ENCODE measurements at regions not wholly inside any gene's neighbourhood (a gene's known extent, or its start where the extent isn't known, plus 50 kb on each side); places are given as distances from the start of the nearest gene placed in this dataset.

DNA sequence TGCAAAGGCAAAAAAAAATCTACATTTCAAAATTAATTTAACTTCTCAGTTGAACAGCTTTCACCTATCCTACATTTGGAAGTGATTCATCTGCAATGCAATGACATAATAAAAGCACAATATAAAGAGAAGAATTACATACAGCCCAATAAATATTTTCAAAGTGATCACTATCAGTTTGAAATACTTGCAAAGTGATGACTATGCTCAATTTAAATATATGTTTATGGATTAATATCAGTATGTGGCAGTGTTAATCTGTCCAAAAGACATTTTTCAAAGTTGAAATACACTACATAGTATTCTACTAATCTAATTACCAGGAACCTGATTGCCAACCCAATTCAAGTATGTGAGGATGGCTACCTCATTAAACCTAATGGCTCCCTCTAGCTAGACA is 460.7 kb upstream of the ATXN7L3B start:
- TF ChIP-seq, protein P1, sequence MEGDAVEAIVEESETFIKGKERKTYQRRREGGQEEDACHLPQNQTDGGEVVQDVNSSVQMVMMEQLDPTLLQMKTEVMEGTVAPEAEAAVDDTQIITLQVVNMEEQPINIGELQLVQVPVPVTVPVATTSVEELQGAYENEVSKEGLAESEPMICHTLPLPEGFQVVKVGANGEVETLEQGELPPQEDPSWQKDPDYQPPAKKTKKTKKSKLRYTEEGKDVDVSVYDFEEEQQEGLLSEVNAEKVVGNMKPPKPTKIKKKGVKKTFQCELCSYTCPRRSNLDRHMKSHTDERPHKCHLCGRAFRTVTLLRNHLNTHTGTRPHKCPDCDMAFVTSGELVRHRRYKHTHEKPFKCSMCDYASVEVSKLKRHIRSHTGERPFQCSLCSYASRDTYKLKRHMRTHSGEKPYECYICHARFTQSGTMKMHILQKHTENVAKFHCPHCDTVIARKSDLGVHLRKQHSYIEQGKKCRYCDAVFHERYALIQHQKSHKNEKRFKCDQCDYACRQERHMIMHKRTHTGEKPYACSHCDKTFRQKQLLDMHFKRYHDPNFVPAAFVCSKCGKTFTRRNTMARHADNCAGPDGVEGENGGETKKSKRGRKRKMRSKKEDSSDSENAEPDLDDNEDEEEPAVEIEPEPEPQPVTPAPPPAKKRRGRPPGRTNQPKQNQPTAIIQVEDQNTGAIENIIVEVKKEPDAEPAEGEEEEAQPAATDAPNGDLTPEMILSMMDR (IDR thresholded peaks at IDR 0.05; ENCODE audit: low read depth, low read length, poor library complexity, severe bottlenecking), result no peak
- TF ChIP-seq EZH2phosphoT487 (IDR thresholded peaks at IDR 0.05; ENCODE audit: borderline replicate concordance, low read length), result no peak

Data from DOHH2 (cell line).